HCEC 1CT (cell line): ENCODE measurements at regions not wholly inside any gene's neighbourhood (a gene's known extent, or its start where the extent isn't known, plus 50 kb on each side); places are given as distances from the start of the nearest gene placed in this dataset.

Experiments used
- DNase-seq: peaks from one replicate; pipeline ENCODE4 v3.0.0-alpha.2; 2017

GRCh38 chr7:15905251-15906040, 219.0 kb upstream of the MEOX2 start:
- DNase-seq = no peak

GRCh38 chr7:15891151-15891881, 204.8 kb upstream of the MEOX2 start:
- peak; percentile 35 for DNase-seq

GRCh38 chr7:15889507-15889906, 203.0 kb upstream of the MEOX2 start:
- DNase-seq = peak; percentile 45

GRCh38 chr7:15888090-15888489, 201.6 kb upstream of the MEOX2 start:
- no peak for DNase-seq

- no peak for DNase-seq
These were observed 200.1 kb upstream of the MEOX2 start for GRCh38 chr7:15886626-15887025.

GRCh38 chr7:15885678-15886077, 199.2 kb upstream of the MEOX2 start:
- no peak for DNase-seq

- DNase-seq = no peak
These were observed 188.3 kb upstream of the MEOX2 start for GRCh38 chr7:15874774-15875173.

- DNase-seq = no peak
These were observed 183.9 kb upstream of the MEOX2 start for GRCh38 chr7:15870347-15870746.

GRCh38 chr7:15867441-15867840, 181.0 kb upstream of the MEOX2 start:
- DNase-seq = no peak

GRCh38 chr7:15866753-15867152, 180.3 kb upstream of the MEOX2 start:
- no peak for DNase-seq

GRCh38 chr7:15864626-15864991, 178.1 kb upstream of the MEOX2 start:
- no peak for DNase-seq

GRCh38 chr7:15863951-15864625, 177.6 kb upstream of the MEOX2 start:
- DNase-seq = no peak

GRCh38 chr7:15862781-15863165, 176.3 kb upstream of the MEOX2 start:
- DNase-seq = peak; percentile 37

GRCh38 chr7:15862016-15862780, 175.7 kb upstream of the MEOX2 start:
- no peak for DNase-seq

GRCh38 chr7:15860264-15860949, 173.9 kb upstream of the MEOX2 start:
- DNase-seq = no peak

GRCh38 chr7:15857026-15857425, 170.5 kb upstream of the MEOX2 start:
- no peak for DNase-seq

GRCh38 chr7:15856311-15856710, 169.8 kb upstream of the MEOX2 start:
- no peak for DNase-seq

- no peak for DNase-seq
These were observed 169.1 kb upstream of the MEOX2 start for GRCh38 chr7:15855525-15856109.

- DNase-seq = peak; percentile 18
These were observed 168.5 kb upstream of the MEOX2 start for GRCh38 chr7:15854841-15855524.

GRCh38 chr7:15853832-15854470, 167.5 kb upstream of the MEOX2 start:
- DNase-seq = peak; percentile 41

GRCh38 chr7:15851201-15851600, 164.7 kb upstream of the MEOX2 start:
- peak; percentile 70 for DNase-seq
